Lung microvascular endothelial cell (primary cell): ENCODE measurements at regions not wholly inside any gene's neighbourhood (a gene's known extent, or its start where the extent isn't known, plus 50 kb on each side); places are given as distances from the start of the nearest gene placed in this dataset.

Experiments used
- DNase-seq, 2 donors: peaks; one replicate each; pipeline versions ENCODE4 v3.0.0 to v3.0.0-alpha.2; 2010; ENCODE audit warnings: low read depth in 2 of 2

DNA sequence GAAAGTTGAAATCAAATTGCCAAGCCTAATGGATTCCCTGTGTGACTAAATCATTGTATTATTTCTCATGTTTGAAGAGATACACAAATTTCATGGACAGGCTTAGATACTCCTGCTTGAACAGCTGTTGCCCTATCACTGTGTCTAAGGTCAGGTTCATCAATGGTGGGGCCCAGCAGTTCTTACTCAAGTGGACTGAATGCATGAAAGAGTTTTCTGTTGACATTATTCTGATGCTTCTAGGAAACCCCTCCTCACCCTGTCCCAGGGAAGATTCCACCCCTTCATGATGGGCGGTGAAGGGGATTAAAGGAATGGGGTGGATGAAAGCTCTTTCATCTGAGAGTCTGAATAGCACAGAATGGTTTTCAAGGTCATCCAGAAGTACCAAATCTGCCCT is 148.8 kb downstream of the INO80D start:
- DNase-seq, result no peak

- DNase-seq, result no peak
Measured at GRCh38 chr2:205936446-205936845, 149.5 kb downstream of the INO80D start.

GRCh38 chr2:205934443-205934842 is 151.5 kb downstream of the INO80D start:
- DNase-seq, result peak; percentile 21 to 40

DNA sequence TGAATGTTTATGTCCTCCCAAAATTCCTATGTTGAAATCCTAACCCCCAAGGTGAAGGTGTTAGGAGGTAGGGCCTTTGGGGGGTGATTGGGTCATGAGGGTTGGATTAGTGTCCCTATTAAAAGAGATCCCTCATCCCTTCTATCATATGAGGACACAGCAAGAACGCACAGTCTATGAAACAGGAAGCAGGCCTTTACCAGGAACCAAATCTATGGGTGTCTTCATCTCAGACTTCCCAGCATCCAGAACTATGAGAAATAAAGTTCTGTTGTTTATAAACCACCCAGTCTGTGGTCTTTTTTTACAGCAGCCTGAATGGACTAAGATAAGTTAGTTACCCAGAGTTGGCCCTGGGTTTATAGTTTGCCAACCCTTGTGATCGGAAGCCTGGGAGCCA is 153.1 kb downstream of the INO80D start:
- no peak for DNase-seq

GRCh38 chr2:205931388-205931787 is 154.6 kb downstream of the INO80D start:
- DNase-seq, result peak in 1 of 2 donors; percentile 41

- DNase-seq, result peak; percentile 27 to 90
Measured at GRCh38 chr2:205930209-205930608, 155.8 kb downstream of the INO80D start.

- DNase-seq, result no peak
Measured at GRCh38 chr2:205929246-205929942, 156.6 kb downstream of the INO80D start.

DNA sequence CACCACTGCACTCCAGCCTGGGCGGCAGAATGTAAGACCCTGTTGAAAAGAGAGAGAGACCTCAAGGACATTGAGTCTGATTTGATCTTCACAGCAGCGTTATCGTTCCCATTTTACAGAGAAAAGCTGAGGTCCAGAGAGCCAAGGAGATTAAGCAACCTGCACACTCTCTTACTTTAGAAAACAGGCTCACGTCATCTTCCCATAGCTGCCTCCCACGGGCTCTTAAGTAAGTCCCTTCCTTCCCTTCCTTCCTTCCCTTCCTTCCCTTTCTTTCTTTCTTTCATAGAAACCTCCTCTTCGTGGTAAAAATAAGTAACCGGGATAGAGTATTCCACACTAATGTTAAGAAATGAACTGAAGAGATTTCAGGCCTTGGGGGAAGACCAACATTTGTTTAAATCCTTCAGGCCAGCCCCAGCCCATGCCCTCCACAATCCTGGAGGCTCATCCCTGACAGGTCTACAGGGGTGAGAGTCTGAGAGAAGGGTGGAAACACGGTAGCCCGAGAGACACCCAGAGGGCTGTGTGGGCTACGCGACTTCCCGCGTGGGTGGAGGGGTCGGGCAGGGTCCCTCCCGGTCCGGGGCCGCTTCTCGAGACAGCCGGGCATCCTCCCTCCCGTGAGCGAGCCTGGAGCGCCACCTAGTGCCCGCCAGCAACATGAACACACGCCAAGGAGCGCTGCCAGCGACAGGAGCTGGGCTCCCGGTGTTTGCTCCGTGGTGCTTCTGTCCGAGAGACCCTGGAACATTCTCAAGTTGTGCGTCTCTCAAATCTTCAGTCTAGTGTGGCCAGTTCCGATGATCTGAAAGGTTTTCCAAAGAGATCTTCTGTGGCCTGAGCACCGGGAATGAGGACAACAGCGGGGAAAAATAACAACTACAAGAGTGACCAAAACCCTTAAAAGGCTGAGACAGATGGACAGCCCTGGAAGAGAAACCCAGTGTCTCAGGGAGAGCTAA is 160.3 kb downstream of the INO80D start:
- peak; percentile 74 to 77 for DNase-seq

DNA sequence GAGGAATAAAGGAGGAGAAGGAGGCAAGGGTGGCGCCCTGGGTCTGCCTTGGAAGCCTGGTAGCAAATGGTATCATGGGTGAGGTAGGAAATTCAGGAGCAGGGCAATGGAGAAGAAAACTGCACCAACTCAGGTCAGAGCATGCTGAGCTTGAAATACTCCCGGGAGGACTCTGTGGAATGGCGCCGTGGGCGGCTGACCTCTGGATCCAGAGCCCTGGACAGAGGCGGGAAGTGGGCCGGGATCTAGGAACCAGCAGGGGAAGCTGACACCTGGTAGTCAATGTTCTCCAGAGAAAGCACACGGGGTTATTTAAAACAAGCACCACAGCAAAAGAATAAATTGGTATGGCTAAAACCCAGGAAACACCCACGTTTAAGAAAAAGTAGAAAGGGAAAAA is 161.3 kb downstream of the INO80D start:
- no peak for DNase-seq

DNA sequence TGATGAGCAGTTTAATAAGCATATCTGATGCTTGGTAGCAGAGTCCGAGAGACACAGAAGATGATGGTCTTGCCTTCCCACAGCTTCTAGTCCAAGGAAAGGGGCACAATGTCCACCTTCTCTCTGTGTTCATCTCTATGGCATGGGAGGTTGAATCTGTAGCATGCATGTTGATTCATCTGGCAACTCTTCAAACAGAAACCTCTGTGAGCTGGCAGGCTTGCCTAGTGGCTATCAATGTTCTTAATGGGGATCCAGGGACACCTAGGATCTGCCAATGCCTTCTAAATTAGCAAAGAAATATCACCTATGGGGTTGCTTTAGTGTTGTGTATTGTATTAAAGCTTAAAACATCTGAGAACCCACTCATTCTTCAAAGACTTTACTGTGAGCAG is 170.8 kb downstream of the INO80D start:
- no peak for DNase-seq

DNA sequence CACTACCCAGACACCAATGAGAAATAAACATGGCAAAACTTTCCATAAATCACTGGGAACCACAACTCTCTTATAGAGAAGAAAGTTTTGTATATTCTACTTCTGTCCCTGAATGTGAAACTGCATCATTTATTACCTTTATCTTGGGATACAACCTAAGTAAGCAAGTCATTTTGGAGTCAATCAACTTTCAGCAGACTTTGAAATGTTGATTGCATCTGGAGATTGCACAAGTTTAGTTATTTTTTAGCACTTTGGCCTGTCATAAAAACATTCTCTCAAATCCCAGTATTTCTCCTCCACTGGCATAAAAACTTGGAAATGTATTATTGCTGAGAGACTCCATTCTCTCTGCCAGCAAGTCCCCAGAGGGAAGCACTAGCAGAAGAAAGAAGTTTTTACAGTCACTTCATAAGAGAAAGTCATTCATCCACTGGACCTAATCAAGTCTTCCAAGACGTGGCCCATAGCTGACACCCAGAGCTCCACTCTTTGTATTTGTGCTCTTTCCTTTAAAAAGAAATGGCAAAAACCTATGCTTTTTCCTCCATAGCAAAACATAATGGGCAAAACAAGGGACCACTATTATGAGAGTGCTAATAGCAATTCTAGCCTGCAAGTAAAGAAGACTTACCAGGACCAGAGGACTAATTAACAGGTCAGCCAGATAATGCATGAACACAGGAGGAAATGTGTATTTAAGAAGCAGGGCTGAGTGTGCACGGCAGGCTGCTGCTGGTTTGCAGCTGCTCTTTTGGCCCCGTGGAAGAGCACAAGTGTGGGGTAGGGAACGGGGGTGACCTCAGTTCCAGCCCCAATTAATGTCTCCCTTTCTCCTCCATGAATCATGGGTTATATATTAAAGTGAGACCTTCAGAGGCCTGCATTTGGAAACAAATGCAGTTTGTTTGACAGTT is 171.5 kb downstream of the INO80D start:
- DNase-seq, result no peak

DNA sequence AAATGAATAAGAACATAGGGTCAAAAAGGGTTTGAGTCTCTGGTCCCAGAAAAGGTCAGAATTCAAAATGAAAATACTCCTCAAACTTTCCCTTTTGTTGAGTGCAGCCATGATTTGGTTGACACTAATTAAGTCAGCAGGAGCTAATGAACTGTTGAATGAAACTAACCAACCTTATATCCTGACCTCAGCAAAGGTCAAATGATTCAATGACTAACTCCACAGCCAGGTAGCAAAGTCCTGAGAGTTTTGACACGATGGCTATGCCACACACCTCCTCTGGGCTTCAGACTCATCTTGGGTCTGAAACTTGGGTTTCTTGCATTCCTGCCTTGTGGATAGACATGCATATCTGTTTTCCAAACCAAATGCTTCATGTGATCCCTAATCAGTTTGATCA is 172.3 kb downstream of the INO80D start:
- DNase-seq, result no peak

GRCh38 chr2:205911306-205911705 is 174.7 kb downstream of the INO80D start:
- no peak for DNase-seq

GRCh38 chr2:205909184-205909572 is 176.8 kb downstream of the INO80D start:
- DNase-seq, result no peak

- DNase-seq, result no peak
Measured at GRCh38 chr2:205908212-205909183, 177.5 kb downstream of the INO80D start.

DNA sequence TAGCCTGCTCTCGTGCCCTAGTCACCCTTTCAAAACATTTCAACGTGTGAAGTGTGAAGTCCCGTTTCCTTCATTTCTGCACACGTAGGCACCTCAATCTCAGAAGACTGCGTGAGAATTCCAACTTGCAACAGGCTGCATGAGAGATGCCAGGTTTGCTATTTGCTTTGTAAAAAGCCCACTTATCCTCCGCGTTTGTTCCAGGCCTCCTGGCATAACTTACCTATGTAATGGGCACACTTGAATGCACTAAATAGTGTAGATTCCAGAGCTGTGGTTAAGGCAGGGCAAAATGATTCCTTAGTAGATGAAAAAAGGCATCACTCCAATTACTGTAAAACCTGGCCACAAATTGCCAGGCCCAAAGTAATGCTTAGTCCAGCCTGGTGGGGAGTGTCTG is 179.6 kb downstream of the INO80D start:
- no peak for DNase-seq

GRCh38 chr2:205905576-205905975 is 180.4 kb downstream of the INO80D start:
- DNase-seq, result no peak

- no peak for DNase-seq
Measured at GRCh38 chr2:205904873-205905272, 181.1 kb downstream of the INO80D start.

GRCh38 chr2:205903549-205904129 is 182.3 kb downstream of the INO80D start:
- DNase-seq, result peak; percentile 64 to 79

GRCh38 chr2:205902900-205903237 is 183.1 kb downstream of the INO80D start:
- no peak for DNase-seq
